Loucy (cell line): ENCODE measurements at regions not wholly inside any gene's neighbourhood (a gene's known extent, or its start where the extent isn't known, plus 50 kb on each side); places are given as distances from the start of the nearest gene placed in this dataset.

Experiments
- H2AFZ ChIP-seq: fragments of 200-600 bp; sonication (generic); 2 replicates; pipeline ENCODE4 v1.6.0; 2016; ENCODE audit warnings: antibody characterized with exemption, mild to moderate bottlenecking, low read length, moderate library complexity
- H3F3A ChIP-seq: fragments of 200-600 bp; 2 replicates; pipeline ENCODE4 v1.6.0; 2016; ENCODE audit warnings: antibody characterized with exemption, low read depth, mild to moderate bottlenecking
- H3K27me3 ChIP-seq: fragments of 200-600 bp; sonication (generic); 2 replicates; pipeline ENCODE4 v1.6.1; 2014; ENCODE audit warnings: low read length, mild to moderate bottlenecking; ENCODE audit not compliant: insufficient read depth, poor library complexity, severe bottlenecking
- H3K36me3 ChIP-seq: fragments of 200-600 bp; sonication (generic); 2 replicates; pipeline ENCODE4 v1.6.1; 2016; ENCODE audit warnings: low read length; ENCODE audit not compliant: insufficient read depth
- H3K4me1 ChIP-seq: fragments of 200-600 bp; sonication (generic); 2 replicates; pipeline ENCODE4 v1.5.1; 2014; ENCODE audit warnings: low read length, mild to moderate bottlenecking; ENCODE audit not compliant: insufficient read depth, poor library complexity, severe bottlenecking
- H3K4me2 ChIP-seq: fragments of 200-600 bp; sonication (generic); 2 replicates; pipeline ENCODE4 v1.6.0; 2014; ENCODE audit warnings: antibody characterized with exemption, low read length, low read depth, mild to moderate bottlenecking; ENCODE audit not compliant: poor library complexity, severe bottlenecking
- H3K4me3 ChIP-seq: fragments of 200-600 bp; sonication (generic); 2 replicates; pipeline ENCODE4 v1.5.1; 2014; ENCODE audit warnings: low read length, mild to moderate bottlenecking, mixed read lengths; ENCODE audit not compliant: poor library complexity, severe bottlenecking
- H3K79me2 ChIP-seq: fragments of 200-600 bp; sonication (generic); 2 replicates; pipeline ENCODE4 v1.6.1; 2014; ENCODE audit warnings: low read length; ENCODE audit not compliant: insufficient read depth
- H3K9ac ChIP-seq: fragments of 200-600 bp; sonication (generic); 2 replicates; pipeline ENCODE4 v1.6.0; 2014; ENCODE audit warnings: mild to moderate bottlenecking, low read depth, low read length, moderate library complexity; ENCODE audit not compliant: poor library complexity, severe bottlenecking
- H3K9me2 ChIP-seq: fragments of 200-600 bp; sonication (generic); replicated peaks from 2 replicates; pipeline ENCODE4 v1.6.1; 2016; ENCODE audit warnings: low read depth, low read length, mixed read lengths
- H3K9me3 ChIP-seq: fragments of 200-600 bp; sonication (generic); 2 replicates; pipeline ENCODE4 v1.6.1; 2014; ENCODE audit warnings: mild to moderate bottlenecking, antibody characterized with exemption, low read length, low read depth; ENCODE audit not compliant: insufficient read depth
- H4K20me1 ChIP-seq: fragments of 200-600 bp; sonication (generic); 2 replicates; pipeline ENCODE4 v1.6.0; 2014; ENCODE audit warnings: antibody characterized with exemption, low read length, mild to moderate bottlenecking; ENCODE audit not compliant: insufficient read depth, poor library complexity, severe bottlenecking
- CTCF ChIP-seq: fragments of 200-600 bp; sonication (generic); conservative IDR thresholded peaks from 2 replicates; pipeline ENCODE4 v1.5.1; 2014; ENCODE audit warnings: mild to moderate bottlenecking, antibody characterized with exemption, low read length
- EZH2phosphoT487 ChIP-seq: fragments of 200-600 bp; IDR thresholded peaks from 2 replicates; pipeline ENCODE4 v1.6.1; 2018; ENCODE audit warnings: antibody characterized with exemption, mild to moderate bottlenecking, moderate library complexity, borderline replicate concordance

- no peaks in the 10 kb centered on the region for H3K79me2 ChIP-seq
These were observed 283.8 kb downstream of the TRIML1 start for GRCh38 chr4:188423039-188423438.

GRCh38 chr4:188428935-188429334 lies 289.7 kb downstream of the TRIML1 start:
- no peak overlapping the region for H2AFZ ChIP-seq
- no peaks in the 10 kb centered on the region for H3K9me2 ChIP-seq
- no peak overlapping the region for H3K4me2 ChIP-seq
- no peaks in the 10 kb centered on the region for H3K27me3 ChIP-seq
- H3F3A ChIP-seq: no peaks in the 10 kb centered on the region
- H3K9me3 ChIP-seq: peaks cover 3% of the 10 kb centered on the region; the same call in 1 of the 2 replicates
- H3K4me3 ChIP-seq: no peak overlapping the region
- H3K79me2 ChIP-seq: no peaks in the 10 kb centered on the region
- no peak for TF ChIP-seq EZH2phosphoT487
- no peaks in the 10 kb centered on the region for H3K4me1 ChIP-seq
- H3K36me3 ChIP-seq: no peaks in the 10 kb centered on the region
- no peak overlapping the region for H3K9ac ChIP-seq
- H4K20me1 ChIP-seq: no peaks in the 10 kb centered on the region

More at GRCh38 chr4:188423039-188423438, 283.8 kb downstream of the TRIML1 start:
- Histone ChIP-seq H3K9me3 (no peaks in the 10 kb centered on the region), H3K27me3 (no peaks in the 10 kb centered on the region), H3K9me2 (no peaks in the 10 kb centered on the region), H4K20me1 (no peaks in the 10 kb centered on the region), H3F3A (no peaks in the 10 kb centered on the region), H3K4me1 (no peaks in the 10 kb centered on the region), H3K4me3 (no peak overlapping the region), H3K36me3 (no peaks in the 10 kb centered on the region), H3K4me2 (no peak overlapping the region), H2AFZ (no peak overlapping the region), H3K9ac (no peak overlapping the region)
- TF ChIP-seq EZH2phosphoT487 (no peak), CTCF (no peak)

GRCh38 chr4:188429965-188430364 lies 290.7 kb downstream of the TRIML1 start:
- Histone ChIP-seq H3K4me3 (no peak overlapping the region), H2AFZ (no peak overlapping the region), H3K36me3 (no peaks in the 10 kb centered on the region), H3K27me3 (no peaks in the 10 kb centered on the region), H3K9ac (no peak overlapping the region), H4K20me1 (no peaks in the 10 kb centered on the region), H3K4me2 (no peak overlapping the region), H3K4me1 (no peaks in the 10 kb centered on the region), H3K79me2 (no peaks in the 10 kb centered on the region), H3F3A (no peaks in the 10 kb centered on the region), H3K9me3 (peaks cover 3% of the 10 kb centered on the region; the same call in 1 of the 2 replicates), H3K9me2 (no peaks in the 10 kb centered on the region)
- TF ChIP-seq CTCF (no peak), EZH2phosphoT487 (no peak)

GRCh38 chr4:188430384-188430783 lies 291.1 kb downstream of the TRIML1 start:
- TF ChIP-seq EZH2phosphoT487 (no peak), CTCF (no peak)
- no peak overlapping the region for H3K4me2 ChIP-seq
- no peak overlapping the region for H2AFZ ChIP-seq
- peaks cover 3% of the 10 kb centered on the region; the same call in 1 of the 2 replicates for H3K9me3 ChIP-seq
- no peaks in the 10 kb centered on the region for H3K4me1 ChIP-seq
- no peaks in the 10 kb centered on the region for H3F3A ChIP-seq
- H4K20me1 ChIP-seq: no peaks in the 10 kb centered on the region
- no peaks in the 10 kb centered on the region for H3K79me2 ChIP-seq
- H3K36me3 ChIP-seq: no peaks in the 10 kb centered on the region
- H3K9ac ChIP-seq: no peak overlapping the region
- no peaks in the 10 kb centered on the region for H3K9me2 ChIP-seq
- H3K4me3 ChIP-seq: no peak overlapping the region
- no peaks in the 10 kb centered on the region for H3K27me3 ChIP-seq
